Frontal cortex (tissue), 3 donors: ENCODE measurements at regions not wholly inside any gene's neighbourhood (a gene's known extent, or its start where the extent isn't known, plus 50 kb on each side); places are given as distances from the start of the nearest gene placed in this dataset.

Experiments used
- DNase-seq, 2 donors: peaks; one replicate each; pipeline ENCODE4 v3.0.0; 2012; ENCODE audit warnings: low spot score in 2 of 2
- FAIRE-seq: peaks from 2 replicates; lab custom pipeline; 2012; peaks lifted over from hg19 to GRCh38; lab: Jason Lieb, UNC
- donor health status: control.
- donor health status: control.
- donor health status: control.

DNA sequence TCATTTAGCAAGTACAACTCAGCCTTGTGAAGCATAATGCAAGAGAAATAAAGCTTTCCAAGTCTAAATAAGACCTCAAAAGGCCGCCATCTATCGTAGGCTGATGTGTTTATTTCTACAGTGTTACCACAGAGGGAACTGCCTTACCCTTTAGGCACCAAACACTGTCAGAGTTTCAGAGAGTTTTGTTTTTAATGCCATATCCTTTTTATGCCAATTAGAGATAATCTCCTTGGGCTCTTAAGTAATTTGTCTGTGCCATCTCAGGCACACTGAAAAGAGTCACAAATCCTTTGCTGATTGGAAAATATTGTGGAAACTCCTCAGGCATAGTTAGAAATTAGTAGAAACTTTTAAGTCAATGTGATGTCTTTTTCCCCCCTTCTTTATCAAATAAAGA is 797.1 kb downstream of the SLC4A3 start:
- no peak for FAIRE-seq
- DNase-seq: no peak

DNA sequence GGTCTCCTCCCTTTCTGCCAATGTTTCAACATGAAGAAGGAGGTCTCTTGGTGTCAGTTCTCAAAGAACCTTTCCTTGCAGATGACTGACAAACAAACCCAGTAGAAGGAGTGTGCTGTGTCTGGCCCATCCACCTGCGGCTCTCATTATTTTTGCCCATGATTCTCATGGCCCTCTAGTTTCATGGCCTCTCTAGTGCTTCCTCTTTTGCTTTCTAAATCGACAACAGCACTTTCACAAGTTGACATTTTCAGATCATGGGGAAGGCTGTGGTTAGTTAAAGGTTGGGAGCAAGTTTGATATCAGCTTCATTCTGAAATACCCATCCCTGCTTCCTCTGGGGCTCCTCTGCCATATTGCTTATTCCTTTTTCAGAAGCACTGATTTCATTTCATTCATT is 805.2 kb downstream of the SLC4A3 start:
- FAIRE-seq (no peak), DNase-seq (no peak)

DNA sequence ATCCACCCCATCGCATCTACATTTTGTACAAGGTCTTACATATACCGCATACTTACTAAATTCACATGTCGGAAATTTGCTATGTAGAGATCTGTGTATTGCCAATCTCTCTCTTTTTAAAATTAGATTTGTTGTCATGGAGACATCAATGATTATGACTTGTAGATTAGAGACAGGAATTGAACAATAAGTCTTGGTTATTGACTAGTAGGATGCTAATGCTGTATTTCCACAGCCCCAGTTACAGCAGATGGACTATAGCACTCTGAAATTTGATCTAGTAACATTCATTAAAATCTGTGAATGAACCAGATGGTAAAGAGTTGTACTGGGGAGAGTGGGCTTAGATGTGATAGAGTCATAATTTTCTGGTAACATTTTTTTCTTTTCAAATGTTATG is 805.7 kb downstream of the SLC4A3 start:
- DNase-seq (no peak), FAIRE-seq (no peak)

DNA sequence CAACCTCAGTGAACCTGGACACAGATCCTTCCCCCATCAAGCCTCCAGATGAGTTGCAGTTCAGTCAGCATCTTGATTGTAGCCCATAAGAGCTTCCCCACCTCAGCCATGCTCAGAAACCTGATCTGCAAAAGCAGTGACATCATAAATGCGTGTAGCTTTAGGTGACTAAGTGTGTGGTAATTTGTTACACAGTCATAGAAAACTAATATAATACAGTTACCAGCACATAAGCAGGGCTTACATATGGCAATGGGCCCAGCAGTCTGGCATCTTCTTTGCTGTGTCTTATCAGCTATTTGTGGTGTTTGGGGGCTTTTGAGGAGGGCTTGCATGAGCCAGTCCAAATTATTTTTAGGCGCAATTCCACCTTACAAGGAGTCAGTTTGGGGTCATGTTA is 807.0 kb downstream of the SLC4A3 start:
- DNase-seq: no peak
- FAIRE-seq: no peak

DNA sequence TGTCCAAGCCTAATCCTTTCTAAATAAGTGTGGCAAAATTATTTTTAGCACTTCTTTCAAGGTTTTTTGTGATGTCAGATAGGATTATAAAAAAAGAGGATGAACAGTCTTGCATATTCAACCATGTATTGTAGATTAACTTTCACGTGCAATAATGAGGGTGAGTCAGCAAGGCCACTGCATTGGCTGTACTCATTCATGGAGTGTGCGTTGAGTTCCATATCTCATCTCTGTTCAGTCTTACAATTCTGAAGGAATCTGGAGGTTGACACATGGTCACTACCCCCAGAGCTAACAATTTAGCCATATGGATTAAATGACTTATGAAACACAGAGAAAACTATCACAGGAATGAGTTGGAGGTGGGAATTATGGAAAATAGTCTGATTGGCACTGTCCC is 810.5 kb downstream of the SLC4A3 start:
- DNase-seq: no peak
- no peak for FAIRE-seq

DNA sequence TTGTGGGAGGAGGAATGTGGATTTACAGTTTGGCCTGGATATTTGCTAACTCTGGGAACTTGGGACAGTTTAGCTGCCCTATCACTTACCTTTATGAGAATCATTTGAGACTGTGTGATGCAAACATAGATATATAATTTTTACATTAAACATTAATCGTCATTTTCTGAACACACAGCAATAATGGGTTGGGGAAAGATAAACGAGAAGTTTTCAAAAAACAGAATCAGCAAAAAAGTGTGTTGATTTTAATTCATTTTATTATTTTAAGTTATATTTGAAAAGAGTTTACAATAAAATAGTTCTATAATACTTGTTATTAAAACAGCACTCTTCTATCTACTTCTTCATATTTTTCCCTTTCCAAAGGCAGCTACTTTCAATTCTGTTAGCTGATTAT is 813.3 kb downstream of the SLC4A3 start:
- FAIRE-seq: no peak

DNA sequence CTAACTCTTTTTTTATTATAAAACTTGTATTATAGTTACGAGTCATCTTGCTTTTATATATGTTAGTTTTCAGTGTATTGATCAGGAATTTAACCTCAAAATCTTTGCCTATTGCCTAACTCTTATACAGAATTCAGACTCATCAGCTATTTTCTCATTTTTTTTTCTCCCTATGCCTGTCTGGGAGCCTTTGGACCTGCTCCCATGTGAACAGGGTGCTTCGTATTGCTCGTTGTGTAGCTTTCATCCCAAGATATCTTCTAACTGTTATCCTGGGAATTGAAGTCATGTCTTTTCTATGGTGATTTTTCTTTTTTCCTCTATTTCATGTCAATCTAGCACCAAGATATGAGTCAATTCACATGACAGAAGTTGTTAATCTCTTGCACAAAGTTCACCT is 814.0 kb downstream of the SLC4A3 start:
- FAIRE-seq: no peak
- no peak for DNase-seq

More for the DNA sequence above, 813.3 kb downstream of the SLC4A3 start:
- no peak for DNase-seq

DNA sequence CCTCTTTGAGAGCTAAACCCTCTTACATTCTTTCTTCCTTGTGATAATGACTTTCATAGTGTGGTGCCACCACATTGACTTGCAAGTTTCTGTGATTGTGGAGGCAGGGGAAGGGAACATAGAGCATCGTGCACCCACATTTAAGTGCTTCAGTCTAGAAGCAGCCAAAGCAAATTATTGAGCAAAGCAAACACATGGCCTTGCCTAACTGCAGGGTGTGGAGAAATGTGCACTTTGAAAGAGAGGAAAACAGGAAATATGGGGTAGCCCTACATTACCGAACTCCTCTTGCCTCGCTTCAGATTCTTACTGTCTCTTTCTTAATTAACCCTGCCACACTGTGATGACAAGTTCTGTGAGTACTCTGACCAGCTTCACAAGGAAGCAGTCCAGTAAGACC is 814.6 kb downstream of the SLC4A3 start:
- DNase-seq: no peak
- FAIRE-seq: no peak

DNA sequence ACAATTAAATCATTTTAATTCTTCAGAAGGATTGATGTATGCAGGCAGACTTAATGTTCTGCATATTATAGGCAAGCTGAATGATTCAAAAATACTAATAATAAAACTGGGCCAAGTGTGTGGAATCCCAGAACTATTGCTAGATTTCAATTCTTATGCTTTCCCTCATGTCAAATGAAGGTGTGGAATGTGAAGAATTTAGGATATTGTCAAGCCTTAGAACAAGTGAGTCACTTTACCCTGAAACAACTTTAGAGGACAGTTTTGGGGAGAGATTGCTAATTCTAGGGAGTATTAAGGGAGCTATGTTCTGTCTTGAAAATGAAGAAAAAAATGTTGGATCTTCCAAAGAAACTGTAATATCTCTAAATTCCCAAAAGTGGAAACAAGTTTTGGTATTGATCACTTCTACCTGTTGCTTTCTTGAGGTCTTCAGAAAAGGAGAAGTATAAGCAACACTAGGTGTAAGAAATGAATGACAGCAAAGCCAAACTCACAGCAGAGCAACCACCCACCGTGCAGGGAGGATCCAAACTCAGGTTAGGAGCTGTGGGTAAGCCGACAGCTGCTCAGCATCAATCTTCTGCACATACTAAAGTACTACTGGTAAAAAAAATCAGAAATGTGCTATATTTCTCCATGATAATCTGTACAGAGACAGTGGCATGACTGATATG is 818.1 kb downstream of the SLC4A3 start:
- no peak for FAIRE-seq
- no peak for DNase-seq

DNA sequence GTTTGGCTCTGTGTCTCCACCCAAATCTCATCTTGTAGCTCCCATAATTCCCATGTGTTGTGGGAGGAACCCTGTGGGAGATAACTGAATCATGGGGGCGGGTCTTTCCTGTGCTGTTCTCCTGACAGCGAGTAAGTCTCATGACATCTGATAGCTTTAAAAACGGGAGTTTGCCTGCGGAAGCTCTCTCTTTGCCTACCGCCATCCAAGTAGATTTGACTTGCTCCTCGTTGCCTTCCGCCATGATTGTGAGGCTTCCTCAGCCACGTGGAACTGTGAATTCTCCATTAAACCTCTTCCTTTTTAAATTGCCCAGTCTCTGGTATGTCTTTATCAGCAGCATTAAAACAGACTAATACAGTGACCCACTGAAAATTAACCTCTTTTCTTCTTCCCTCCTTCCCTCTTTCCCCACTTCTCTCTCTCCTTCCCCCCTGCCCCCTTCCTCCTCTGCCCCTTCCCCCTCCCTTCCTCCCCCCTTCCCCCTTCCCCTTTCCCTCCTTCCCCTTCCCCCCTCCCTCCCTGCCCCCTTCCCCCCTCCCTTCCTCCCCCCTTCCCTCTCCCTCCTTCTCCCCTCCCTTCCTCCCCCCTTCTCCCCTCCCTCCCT is 818.8 kb downstream of the SLC4A3 start:
- no peak for FAIRE-seq
- DNase-seq: no peak

DNA sequence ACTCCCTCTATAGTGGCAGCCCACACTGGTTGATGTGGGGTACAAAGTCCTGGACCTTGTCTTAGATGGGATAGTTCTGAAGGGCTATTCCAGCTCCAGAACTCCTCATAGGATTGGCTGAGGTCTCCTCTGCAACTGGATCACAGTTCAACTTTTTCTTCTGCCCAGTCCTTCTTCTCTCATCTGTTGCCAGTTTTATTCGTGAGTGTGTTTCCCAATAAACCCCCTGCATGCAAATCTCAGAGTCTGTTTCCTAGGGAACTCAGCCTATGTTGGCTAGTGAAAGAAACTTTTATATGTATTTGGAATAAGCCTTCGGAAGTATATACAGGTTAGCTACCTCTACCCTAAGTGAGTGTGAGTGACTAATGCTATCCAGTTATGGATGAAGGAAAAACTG is 823.4 kb downstream of the SLC4A3 start:
- DNase-seq: no peak
- FAIRE-seq: no peak

DNA sequence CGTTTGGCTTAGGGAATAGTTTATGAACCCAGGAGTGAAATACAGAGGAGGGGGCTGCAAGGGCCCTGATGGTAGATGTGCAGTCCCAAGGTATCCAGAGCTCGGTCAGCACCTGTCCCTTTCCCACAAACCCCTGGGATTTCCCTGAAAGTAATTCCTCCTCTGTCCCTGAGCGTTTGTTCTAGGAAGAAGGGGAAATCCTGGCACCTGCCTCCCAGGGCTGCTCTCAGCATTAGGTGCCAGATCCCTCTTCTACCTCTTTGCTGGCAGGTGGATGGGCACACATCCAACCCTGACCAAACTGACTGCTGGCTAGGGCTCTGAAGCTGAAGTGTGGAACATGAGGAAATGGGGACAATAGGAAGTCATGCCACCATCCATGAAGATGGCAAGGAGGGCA is 824.0 kb downstream of the SLC4A3 start:
- FAIRE-seq (no peak), DNase-seq (no peak)

DNA sequence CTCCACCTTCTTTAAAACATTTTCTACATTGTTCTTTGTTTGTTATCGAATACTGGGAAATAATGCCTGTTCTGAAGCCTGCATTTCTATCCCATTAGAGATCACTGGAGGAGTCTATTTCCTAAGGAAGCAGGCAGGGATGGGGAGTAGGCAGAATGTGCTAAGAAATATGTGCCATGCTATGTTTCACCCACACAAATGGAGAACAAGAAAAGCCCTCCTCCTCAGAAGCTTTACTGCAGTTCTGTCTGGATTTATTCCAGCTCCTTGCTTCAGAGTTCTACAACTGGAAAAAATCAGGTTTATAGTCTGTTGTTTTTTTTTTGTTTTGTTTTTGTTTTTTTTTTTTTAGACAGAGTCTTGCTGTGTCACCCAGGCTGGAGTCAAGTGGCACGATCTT is 825.1 kb downstream of the SLC4A3 start:
- no peak for FAIRE-seq
- peak in 1 of 2 donors; percentile 7 for DNase-seq

DNA sequence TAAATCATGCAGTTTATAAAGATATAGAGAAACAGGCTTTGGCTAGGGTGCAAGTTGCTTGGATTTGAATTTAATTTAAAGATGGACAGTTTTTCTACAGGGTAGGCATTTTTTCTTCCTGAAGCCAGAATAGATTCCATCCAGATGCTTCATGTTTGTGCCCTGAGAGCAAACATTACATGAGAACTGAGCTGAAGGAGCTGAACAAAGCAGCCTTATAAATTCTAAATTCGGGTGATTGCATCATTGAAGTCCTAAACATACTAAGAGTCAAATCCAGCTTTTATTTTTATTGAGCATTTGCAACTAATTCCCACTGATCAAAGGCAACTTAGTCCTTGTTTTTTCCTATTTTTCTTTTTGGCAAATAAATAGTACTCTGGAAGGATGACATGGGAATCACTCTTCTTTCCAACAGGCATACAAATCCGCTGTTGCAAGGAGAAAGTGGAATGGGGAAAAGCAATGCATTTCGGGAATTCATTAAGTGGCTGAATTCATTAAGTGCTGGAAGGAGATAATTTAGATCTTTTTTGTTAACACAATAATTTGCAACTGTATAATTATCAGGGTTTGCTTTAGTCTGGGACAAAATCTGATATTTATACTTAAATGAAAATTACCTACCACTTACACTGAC is 828.0 kb downstream of the SLC4A3 start:
- DNase-seq (peak in 1 of 2 donors; percentile 1), FAIRE-seq (no peak)

DNA sequence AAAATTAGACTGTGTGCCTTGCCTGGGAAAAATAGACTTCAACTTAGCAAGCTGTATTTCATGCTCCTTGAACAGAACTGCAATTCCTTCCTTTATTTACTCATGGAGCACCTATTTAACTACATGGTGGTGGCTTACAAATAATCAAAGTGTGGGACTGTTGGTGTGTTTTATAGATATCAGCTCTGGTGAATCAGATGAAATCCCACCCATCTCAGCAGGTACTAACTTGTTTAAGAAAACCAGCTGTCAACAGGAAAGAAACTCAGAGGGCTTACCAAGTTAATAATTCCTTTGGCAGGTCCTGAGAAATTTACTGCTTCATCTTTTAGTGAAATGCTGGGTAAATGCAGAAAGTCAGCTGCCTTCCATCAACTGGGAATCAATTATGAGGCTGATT is 830.6 kb downstream of the SLC4A3 start:
- DNase-seq (no peak), FAIRE-seq (no peak)

DNA sequence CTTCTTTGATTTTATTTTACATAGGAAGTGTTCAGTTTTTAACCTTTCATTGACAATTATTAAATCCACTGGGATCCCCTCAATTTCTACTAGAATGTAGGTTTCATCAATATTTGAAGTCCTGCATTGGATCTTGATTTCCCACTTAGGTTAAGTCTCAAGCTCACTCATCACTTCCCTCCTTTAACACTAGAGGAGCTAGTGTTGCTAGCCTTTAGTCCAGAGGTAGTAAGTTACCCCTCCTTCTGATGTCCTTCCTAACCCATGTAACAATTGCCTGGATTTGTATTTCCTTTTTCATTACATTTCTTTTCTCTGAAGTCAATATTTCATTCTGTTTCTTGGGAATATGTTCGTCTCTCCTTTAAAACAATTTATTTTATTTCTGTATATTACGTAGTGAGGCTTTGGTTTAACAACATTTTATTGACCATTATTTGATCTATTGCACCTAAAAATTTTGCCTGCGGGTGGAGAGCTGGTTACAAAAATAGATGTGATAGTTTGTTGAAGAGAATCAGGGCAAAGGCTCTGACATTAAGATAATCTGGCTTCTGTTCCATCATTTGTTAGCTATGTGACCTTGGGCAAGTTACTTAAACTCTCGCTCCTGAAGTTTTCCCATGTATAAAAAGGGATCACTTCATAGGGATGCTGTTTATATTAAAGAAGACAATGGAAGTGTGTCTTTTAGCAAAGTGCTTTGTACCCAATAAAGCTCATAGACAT is 833.0 kb downstream of the SLC4A3 start:
- DNase-seq: no peak
- FAIRE-seq: no peak

DNA sequence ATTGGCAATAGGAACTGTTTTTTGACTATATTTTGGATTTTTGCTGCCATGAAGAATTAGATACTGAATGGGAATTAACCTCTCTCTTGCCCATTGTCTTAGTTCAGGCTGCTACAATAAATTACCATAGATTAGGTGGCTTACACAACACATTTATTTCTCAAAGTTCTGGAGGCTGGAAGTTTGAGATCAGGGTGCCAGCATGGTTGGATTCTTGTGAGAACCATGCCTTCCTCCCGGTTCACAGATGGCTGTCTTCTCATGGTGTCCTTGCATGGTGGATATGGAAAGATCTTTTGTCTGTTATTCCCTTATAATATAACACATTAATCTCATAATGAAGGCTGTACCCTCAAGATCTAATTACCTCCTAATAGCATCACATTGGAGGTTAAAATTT is 836.4 kb downstream of the SLC4A3 start:
- DNase-seq (no peak), FAIRE-seq (no peak)

DNA sequence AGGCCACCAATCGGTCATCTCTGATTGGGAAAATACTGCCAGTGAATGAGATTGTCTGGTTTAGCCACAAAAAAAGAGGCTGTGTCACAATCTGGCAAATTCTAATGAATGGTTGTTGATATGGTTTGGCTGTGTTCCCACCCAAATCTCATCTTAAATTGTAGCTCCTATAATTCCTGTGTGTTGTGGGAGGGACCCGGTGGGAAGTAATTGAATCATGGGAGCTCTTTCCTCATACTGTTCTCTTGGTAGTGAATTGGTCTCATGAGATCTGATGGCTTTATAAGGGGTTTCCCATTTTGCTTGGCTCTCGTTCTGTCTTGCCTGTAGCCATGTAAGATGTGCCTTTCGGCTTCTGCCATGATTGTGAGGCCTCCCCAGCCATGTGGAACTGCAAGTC is 838.3 kb downstream of the SLC4A3 start:
- FAIRE-seq (no peak), DNase-seq (no peak)

DNA sequence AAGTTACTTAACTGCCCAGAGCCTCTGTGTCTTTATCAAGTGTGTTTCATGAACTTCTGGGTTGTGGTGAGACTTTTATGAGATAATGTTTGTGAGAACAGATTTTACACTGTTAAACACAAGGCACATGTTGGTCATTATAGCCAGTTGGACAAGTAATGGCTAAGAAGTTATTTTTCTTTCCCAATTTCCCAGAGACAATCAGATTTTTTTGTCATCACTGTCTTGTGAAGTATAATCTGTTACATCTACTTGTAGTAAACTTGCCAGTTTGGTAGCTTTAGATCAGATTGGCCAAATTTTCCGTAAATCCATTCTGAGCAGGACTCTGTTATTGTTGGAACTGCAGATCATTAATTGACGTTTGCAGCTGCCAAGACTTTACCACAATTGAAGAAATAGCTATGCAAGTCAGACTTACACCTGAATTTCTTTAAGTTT is 838.8 kb downstream of the SLC4A3 start:
- FAIRE-seq (no peak), DNase-seq (no peak)

DNA sequence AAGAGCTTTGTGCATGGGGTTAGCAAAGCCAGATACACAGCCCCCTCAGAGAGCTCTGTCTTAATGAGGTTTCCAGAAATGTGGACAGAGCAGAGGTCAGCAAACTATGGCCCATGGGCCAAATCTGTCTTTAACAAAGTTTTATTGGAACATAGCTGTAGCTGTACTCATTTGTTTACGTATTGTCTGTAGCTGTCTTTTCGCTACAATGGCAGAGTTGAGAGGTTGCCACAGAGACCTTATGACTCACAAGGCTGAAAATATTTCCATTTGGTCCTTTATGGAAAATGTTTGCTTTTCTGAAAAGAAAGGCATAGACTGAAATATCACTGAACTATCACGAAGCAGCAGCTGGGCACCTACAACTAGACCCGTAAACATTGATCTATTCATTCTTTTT is 841.8 kb downstream of the SLC4A3 start:
- FAIRE-seq (no peak), DNase-seq (no peak)

DNA sequence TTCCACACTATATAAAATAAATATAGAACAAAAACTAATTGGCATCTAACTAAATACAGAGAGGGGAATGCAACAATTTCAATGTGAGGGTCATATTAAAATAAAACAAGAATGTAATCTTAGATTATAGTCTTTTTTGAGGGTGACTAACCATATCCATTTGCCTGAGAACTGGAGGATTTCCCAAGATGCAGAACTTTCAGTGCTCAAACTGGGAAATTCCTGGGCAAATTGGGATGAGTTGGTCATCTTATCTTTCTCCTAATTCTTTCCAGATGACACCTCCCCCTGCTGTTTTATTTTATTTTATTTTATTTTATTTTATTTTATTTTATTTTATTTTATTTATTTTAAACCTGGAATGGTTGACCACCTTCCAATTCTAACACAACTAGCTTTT is 846.2 kb downstream of the SLC4A3 start:
- FAIRE-seq (no peak), DNase-seq (no peak)
